ENCODE measurements at regions not wholly inside any gene's neighbourhood (a gene's known extent, or its start where the extent isn't known, plus 50 kb on each side); places are given as distances from the start of the nearest gene placed in this dataset.
"Not testable (repeated sequence)": the region's sequence is repeated elsewhere in the genome, so short reads cannot be mapped to it uniquely, and the experiment has no call there.

DNA sequence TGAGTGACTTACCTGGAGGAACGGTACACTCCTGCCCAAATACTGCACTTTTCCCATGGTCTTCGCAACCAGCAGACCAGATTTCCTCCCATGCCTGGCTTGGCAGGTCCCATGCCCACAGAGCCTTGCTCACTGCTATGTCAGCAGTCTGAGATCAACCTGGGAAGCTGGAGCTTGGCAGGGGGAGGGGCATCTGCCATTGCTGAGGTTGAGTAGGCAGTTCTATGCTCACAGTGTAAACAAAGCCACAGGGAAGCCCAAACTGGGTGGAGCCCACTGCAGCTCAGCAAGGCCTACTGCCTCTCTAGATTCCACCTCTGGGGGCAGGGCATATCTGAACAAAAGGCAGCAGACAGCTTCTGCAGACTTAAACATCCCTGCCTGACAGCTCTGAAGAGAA lies 435.3 kb upstream of the STEAP1 start:
- not testable (repeated sequence) for TF ChIP-seq POLR2AphosphoS5, POLR2A (IDR thresholded peaks at IDR 0.05)
- TF ChIP-seq, protein P1, sequence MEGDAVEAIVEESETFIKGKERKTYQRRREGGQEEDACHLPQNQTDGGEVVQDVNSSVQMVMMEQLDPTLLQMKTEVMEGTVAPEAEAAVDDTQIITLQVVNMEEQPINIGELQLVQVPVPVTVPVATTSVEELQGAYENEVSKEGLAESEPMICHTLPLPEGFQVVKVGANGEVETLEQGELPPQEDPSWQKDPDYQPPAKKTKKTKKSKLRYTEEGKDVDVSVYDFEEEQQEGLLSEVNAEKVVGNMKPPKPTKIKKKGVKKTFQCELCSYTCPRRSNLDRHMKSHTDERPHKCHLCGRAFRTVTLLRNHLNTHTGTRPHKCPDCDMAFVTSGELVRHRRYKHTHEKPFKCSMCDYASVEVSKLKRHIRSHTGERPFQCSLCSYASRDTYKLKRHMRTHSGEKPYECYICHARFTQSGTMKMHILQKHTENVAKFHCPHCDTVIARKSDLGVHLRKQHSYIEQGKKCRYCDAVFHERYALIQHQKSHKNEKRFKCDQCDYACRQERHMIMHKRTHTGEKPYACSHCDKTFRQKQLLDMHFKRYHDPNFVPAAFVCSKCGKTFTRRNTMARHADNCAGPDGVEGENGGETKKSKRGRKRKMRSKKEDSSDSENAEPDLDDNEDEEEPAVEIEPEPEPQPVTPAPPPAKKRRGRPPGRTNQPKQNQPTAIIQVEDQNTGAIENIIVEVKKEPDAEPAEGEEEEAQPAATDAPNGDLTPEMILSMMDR (IDR thresholded peaks at IDR 0.05): not testable (repeated sequence)
